Common myeloid progenitor, CD34-positive (primary cell): ENCODE measurements at regions not wholly inside any gene's neighbourhood (a gene's known extent, or its start where the extent isn't known, plus 50 kb on each side); places are given as distances from the start of the nearest gene placed in this dataset.

ENCODE experiments used
- CTCF ChIA-PET: fragments of 350-600 bp; sonication (Branson Sonifier 250); formaldehyde crosslinking; loops from one replicate; lab custom pipeline; 2021; ENCODE audit warnings: antibody characterized with exemption; lab: Charles Lee
- POLR2A ChIA-PET: fragments of 350-600 bp; sonication (Branson Sonifier 250); formaldehyde crosslinking; loops from one replicate; lab custom pipeline; 2021; ENCODE audit warnings: antibody characterized with exemption; lab: Charles Lee
- DNase-seq, 3 donors: peaks; one replicate each; pipeline versions ENCODE4 v3.0.0 to v3.0.0-alpha.2; 2013
- H3K27ac ChIP-seq, 2 experiments: 1 replicate in 1 of 2; 2 replicates in 1 of 2; pipeline ENCODE4 v1.7.0; 2013; ENCODE audit warnings: inconsistent platforms in 2 of 2, low read length in 2 of 2, mild to moderate bottlenecking in 2 of 2, low read depth in 1 of 2, moderate library complexity in 1 of 2; ENCODE audit not compliant: severe bottlenecking in 2 of 2, insufficient read depth in 1 of 2, poor library complexity in 1 of 2
- H3K27me3 ChIP-seq, 5 experiments: replicated peaks in 2 of 5; 1 replicate in 3 of 5; 2 replicates in 2 of 5; pipeline versions ENCODE4 v1.6.1 to v1.7.0; 2013; ENCODE audit warnings: low read length in 4 of 5, mild to moderate bottlenecking in 2 of 5, moderate library complexity in 2 of 5, inconsistent platforms in 1 of 5; ENCODE audit not compliant: insufficient read depth in 5 of 5, control insufficient read depth in 4 of 5
- H3K36me3 ChIP-seq, 4 experiments: 1 replicate in 2 of 4; 2 replicates in 2 of 4; pipeline versions ENCODE4 v1.6.1 to v1.7.0; 2013; ENCODE audit warnings: low read length in 3 of 4, control low read depth in 1 of 4, mild to moderate bottlenecking in 1 of 4; ENCODE audit not compliant: control insufficient read depth in 4 of 4, insufficient read depth in 4 of 4
- H3K4me1 ChIP-seq, 4 experiments: 1 replicate in 3 of 4; 2 replicates in 1 of 4; pipeline versions ENCODE4 v1.6.1 to v1.7.1; 2013; ENCODE audit warnings: low read length in 3 of 4, mild to moderate bottlenecking in 3 of 4, control low read depth in 1 of 4, inconsistent platforms in 1 of 4, moderate library complexity in 1 of 4; ENCODE audit not compliant: control insufficient read depth in 4 of 4, insufficient read depth in 4 of 4; ENCODE audit errors: control extremely low read depth in 1 of 4
- H3K4me3 ChIP-seq, 7 experiments: 1 replicate in 4 of 7; 2 replicates in 3 of 7; pipeline versions ENCODE4 v1.5.1 to v1.7.0; 2013; ENCODE audit warnings: mild to moderate bottlenecking in 7 of 7, low read length in 6 of 7, moderate library complexity in 6 of 7, inconsistent platforms in 2 of 7, low read depth in 2 of 7, control low read depth in 1 of 7; ENCODE audit not compliant: insufficient read depth in 4 of 7, control insufficient read depth in 1 of 7; ENCODE audit errors: extremely low read depth in 1 of 7
- H3K9me3 ChIP-seq, 5 experiments: 1 replicate in 4 of 5; 2 replicates in 1 of 5; pipeline versions ENCODE4 v1.6.1 to v1.7.1; 2013; ENCODE audit warnings: low read length in 4 of 5, mild to moderate bottlenecking in 2 of 5, inconsistent platforms in 1 of 5, low read depth in 1 of 5, moderate library complexity in 1 of 5; ENCODE audit not compliant: control insufficient read depth in 4 of 5, insufficient read depth in 2 of 5; ENCODE audit errors: control extremely low read depth in 1 of 5
- WGBS: methylation state at CpG from one replicate; pipeline ENCODE4 v1.1.5; 2013; ENCODE audit not compliant: insufficient coverage; 5-methylcytosine and 5-hydroxymethylcytosine counted together

DNA sequence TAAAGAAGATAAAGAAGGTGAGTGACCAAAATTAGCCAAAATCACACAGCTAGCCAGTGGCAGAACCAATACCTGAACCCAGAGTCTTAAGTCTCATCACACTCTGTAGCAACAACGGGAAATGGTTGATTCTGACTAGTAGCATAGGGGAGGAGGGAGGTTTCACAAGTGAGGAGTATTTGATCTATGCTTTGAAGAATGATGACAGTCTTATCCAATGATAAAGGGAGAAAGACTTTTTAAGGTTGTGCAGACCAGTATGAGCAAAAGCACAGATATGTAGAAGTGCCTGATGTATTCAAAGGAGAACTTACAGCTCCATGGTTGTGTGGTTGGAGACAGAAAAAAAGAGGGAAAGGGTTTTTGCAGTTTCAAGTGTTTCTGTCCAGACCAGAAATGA is 50.7 kb upstream of the LINC00305 start:
- no peak overlapping the region for H3K4me3 ChIP-seq
- ChIA-PET POLR2A (interaction anchor here (0.5 kb wide), 1 partner anchor 102 kb away, joined by 5 read pairs; no protein-coding TSS in a partner anchor), CTCF (no interaction called here)
- H3K9me3 ChIP-seq: no peaks in the 10 kb centered on the region
- DNase-seq: no peak
- H3K27me3 ChIP-seq: no peaks in the 10 kb centered on the region
- no peak overlapping the region for H3K27ac ChIP-seq
- no peaks in the 10 kb centered on the region for H3K36me3 ChIP-seq
- WGBS: 100% methylated on average over 1 of the region's 1 CpG
- peaks cover 0 to 12% (median 9%) of the 10 kb centered on the region in 4 experiments for H3K4me1 ChIP-seq
